Stimulated activated CD8-positive, alpha-beta memory T cell treated with anti-CD3 and anti-CD28 coated beads, Interleukin-12 subunit alpha, Interleukin-12 subunit beta, amount 100 ng/mL, for 24 hours (primary cell): ENCODE measurements at regions not wholly inside any gene's neighbourhood (a gene's known extent, or its start where the extent isn't known, plus 50 kb on each side); places are given as distances from the start of the nearest gene placed in this dataset.

Source experiments
- DNase-seq: peaks from one replicate; pipeline ENCODE4 v3.0.0-alpha.2; 2020; ENCODE audit errors: extremely low read depth

DNA sequence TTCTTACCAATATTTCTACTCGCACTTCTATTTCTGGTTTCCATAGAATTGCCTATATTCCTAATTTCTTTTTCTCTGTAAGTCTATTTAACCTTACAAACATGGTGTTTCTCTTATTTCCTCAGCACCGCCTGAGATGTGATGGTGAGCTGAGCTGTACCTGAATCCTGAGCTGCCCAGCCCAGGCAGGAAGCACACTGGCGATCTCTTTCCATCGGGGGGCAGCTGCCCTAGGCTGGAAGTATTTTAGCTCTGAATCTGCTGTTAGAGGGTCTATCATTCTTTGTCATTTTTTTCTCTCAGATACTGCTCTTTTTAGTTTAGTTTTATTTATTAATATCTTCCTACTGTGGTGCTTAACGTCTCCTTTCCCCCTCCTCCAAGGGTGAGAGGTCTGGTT is 173.4 kb upstream of the SLC35B3 start:
- DNase-seq, result no peak

DNA sequence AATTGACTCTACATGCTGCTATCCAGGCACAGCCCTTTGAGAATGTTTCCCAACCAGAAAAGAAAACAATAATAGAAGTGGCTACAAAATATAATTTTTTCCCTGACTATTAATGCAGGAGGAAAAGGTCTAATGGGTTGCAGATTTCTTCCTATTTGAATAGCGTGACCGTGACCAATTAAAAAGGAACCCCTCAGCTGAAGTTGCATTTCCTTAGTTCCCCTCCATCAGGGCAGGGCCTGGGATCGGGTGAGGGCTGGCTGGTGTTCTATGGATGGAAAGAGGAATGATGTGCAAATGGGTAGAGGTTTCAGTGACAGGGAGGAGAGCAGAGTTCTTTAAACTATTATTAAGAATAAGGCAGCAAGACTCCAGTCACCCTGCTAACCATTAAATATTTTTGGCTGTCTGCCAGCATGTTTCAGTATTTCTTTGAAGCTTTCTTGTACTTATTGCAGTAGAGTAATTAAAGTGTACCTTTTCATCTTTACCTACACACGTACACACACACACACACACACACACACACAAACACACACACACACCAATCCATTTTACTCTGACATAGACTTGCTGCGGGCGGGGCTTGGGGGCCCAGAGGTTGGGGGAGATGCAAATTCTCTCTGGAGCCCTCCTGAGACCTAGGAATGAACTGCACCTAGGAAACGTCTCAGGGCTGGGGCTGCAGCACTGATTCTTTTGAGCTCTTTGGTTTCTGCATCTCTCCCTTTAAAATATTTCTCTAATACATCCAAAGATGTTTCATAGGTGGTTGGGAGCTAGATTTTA is 154.8 kb upstream of the SLC35B3 start:
- no peak for DNase-seq

DNA sequence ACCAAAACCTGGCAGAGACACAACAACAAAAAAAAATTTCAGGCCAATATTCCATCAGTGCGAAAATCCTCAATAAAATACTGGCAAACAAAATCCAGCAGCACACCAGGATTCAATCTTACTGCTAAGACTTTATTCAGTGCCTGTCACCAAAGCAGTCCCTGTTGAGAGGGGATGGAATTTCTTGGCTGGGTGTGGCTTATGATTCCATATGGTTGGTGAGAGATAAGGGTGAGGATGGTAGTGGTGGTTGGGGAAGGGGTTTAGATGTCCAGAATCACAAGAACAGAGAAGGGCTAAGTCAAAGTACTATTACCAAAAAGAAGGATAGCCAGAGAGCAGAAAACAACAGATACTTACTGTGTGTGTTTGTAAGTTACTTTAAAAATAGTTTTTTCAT is 152.8 kb upstream of the SLC35B3 start:
- DNase-seq, result no peak

DNA sequence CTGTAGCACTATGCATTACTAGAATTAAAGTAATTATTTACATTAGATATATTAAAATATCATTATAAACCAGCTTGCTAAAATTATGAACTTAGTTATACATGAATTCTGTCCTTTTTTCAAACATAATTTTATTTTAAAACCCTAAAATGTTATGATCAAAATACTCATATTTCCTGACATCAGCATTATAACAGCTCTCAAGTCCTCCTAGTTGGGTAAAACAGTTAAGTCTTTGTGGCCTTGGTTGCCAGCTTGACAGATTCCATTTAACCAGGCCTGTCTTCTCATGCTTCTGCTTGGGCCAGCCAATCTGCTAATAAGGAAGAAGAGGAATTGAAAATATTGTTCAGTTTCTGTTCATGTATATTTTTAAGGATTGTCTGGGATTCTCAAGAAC is 147.9 kb upstream of the SLC35B3 start:
- no peak for DNase-seq

DNA sequence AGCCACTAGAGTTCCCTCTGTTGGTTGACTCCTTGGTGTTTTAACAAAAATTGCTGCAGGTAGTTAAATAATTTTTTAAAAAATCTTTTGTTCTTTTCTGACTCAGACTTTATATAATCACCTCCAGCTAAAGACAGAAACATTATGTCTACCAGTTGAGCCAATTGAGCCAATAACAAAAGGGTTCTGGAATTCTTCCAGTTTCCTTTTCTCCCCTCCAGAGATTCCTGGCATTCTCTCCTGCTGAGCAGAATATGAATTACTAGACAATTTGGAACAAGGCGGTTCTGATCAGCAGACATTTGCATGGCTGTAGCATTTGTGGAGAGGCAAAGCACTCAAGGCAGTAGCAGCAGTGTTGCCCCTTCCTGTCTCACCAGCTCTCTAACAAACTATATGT is 144.0 kb upstream of the SLC35B3 start:
- no peak for DNase-seq

DNA sequence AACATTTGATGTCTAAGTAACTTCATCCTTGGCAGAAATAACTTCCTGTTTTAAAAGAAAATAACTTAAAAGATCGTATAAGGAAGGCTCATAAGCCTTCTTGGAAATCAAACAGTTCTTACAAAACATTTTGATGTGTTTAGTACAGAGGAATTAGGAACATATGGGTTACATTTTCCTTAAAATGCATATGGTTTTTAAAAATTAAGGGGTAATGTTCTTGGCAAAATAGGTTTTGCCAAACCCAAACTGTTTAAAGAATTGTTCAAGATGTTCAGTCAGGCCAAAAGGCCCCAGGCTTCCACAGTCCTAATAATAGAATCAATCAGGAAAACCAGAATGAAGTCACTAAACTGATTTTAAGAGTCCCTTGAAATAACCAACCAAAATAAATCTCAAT is 142.7 kb upstream of the SLC35B3 start:
- no peak for DNase-seq

DNA sequence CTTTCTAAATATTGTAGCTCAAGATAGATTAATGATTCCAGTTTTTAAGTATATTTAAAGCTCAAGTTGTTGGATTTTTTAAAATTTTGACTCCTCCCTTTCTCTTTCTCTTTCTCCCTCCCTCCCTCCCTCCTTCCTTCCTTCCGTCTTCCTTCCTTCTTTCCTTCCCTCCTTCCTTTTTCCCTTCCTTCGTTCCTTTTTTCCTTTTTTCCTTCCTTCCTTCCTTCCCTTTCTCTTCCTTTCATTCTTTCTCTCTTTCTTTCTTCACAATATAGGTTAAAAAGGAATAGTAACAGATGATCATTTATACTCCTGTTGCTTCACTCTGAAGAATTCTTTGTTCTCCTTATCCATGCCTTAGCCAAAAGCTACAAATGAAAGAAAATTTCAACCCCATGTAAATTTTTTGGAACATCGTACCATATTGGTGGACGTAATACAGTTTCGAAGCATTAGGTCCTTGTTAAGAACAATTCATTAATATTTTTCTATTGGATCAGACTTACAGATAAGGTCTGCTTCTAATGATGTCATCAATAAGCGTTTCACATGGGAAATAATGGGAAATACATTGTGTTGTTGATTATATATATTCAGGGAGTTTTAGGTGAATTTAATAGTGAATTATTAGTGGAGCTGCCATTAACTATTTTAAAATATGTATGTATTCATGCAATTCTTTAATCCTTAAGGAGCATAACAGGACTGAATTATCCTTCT is 139.6 kb upstream of the SLC35B3 start:
- no peak for DNase-seq

DNA sequence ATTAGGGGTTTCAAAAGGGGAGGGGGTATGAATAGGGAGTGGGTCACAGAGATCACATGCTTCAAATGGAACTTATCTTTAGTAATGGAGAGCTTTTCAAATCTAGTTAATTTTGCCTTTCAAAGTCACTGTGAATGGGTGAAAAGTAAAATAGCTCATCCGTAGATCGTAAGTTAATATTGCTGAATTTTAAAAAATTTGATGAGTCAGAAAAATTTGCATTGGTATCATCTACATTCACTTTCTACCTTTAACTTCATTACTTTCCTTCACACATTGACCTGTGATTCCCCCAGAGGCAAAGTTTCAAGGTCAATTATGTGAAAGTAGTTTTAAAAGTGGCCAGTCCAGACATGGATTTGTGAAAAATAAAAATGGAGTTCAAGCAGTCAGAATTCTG is 139.0 kb upstream of the SLC35B3 start:
- DNase-seq, result no peak

DNA sequence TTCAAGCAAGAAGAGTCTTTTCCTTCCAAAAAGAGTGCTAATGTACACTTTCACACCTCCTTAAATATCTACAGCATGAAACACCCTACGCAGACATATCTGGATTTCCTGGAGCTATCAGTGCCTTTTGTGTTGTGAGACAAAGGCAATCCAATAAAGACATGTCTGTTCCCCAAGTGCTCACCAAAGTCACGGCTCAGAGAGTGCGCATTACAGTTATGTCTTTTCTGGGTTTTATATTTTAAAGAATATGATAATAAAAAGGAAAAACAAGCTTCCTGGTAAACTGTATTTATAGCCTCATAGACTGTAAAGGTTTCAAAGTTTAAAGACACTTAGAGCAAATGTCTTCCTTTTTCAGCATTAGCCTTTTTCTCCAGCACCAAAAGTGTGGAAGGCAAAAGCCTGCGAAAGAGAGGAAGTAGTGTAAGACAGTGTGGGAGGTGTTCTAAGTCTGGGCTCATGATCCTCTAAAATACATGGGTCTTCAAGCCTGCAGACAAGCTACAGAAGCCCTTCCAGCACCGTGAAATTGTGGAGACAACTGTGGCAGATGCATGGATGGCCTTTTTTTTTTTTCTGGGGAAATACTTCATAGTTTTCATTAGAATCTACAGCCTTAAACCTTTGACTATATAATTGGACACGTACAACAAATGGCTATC is 135.0 kb upstream of the SLC35B3 start:
- no peak for DNase-seq

DNA sequence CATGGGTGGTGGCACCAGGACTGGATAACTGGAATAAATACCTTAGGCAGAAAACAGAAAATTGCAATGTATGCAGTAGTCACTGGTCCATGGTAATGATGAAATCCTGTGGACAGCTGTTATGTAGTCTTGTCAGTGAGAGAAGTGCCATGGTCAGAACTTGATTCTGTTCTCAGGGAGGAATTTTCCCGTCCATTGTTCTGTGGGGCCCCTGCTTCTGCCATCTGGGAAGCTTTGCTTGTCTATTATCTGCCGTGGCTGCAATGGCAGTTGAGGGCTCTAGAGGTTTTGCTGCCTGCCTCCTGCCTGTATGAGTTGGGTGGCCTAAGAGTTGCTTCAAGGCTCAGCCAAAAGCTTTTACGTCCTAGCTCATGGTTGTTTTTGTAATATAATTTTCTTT is 126.8 kb upstream of the SLC35B3 start:
- DNase-seq, result no peak

DNA sequence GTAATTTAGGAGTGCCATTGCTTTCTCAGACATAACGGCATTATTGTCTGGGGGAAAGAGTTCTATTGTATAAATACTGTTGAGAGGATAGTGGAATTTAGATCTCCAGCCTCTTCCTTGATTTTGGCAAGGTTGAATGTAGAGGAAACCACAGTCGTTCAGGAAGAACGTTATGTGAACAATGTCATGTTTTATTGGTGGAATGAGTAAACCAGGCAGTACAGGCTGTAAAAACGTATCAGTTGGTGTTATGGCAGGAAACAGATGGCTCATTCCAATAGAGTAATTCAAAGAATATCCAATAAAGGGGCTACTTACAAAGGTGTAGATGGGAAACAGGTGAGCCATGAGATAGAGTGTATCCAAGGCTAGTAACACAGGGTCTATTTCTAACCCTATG is 123.6 kb upstream of the SLC35B3 start:
- no peak for DNase-seq

DNA sequence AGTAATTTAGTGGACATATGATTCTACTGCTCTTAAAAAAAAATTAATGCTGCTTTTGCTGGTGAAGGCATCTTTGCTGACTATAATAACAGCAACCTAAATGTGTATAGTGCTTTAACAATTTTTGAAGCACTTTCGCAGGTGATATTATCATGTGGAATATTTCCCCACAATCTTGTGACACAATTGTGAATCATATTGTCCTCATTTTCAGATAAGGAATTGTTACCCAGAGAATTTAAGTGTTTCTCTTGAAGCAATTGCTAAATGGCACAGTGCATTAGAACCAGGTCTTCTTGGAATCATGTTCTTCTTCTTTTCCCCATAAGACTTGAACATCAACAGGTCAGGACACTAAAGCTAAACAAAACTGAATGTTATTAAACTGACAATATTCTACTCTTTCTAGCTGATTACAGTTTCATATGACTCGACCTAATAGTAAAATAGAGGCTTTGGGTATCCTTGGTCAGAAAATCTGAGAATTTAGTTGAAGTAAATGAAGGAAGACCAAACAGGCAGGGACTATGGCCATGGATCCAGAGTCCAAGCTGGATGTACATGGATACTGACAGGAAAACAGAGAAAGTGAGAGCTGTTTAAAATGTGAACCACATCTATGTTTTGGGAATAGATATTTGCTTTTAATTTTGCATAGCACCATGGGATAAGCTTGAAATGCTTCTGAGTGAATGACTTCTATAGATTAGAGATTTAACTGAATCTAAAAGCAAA is 121.8 kb upstream of the SLC35B3 start:
- no peak for DNase-seq

DNA sequence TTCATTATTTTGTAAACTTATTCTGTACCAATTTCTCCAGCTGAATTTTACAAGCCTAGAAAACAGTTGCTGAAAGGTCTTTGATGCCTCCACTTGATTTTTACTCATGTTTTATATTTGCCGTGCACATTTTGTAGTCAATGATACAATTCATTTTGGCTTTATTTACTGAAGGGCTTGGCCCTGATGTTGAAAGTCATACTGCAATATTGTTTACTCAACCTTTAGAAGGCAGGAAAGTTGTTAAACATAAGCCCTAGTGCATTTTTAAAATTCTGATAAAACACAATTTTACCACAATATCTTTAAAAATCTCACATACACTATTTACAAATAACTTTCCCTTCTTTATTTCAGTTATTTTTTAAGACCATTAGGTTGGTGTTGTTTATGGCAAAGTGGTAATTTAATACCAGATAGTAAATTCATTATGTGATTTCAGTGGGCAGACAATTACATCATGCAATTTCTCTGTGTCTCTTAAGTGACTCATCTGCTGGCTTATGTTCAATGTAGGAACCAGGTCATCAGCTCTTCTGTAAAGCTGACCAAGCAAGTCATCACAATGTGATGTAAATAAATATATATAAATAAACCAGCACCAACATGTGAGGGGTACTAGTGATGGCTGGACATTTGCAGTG is 121.1 kb upstream of the SLC35B3 start:
- DNase-seq, result no peak

DNA sequence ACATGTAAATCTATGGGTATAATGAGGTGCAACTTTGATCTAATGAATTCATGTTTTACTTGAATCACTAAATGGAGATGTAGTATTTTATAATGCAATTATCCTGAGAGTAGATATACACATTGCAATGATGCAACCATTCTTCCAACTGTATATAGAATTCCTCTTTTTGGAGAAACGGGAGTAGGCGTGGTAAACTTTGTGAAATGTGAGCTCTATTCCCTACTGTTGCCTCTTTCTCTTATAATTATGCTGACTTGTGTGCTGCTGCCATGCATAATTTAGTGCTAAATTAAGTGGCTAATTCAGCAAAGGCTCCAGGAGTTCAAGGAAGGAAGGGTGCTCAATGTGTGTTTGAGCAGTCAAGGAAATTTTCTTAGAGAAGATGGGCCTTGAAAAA is 116.6 kb upstream of the SLC35B3 start:
- no peak for DNase-seq

DNA sequence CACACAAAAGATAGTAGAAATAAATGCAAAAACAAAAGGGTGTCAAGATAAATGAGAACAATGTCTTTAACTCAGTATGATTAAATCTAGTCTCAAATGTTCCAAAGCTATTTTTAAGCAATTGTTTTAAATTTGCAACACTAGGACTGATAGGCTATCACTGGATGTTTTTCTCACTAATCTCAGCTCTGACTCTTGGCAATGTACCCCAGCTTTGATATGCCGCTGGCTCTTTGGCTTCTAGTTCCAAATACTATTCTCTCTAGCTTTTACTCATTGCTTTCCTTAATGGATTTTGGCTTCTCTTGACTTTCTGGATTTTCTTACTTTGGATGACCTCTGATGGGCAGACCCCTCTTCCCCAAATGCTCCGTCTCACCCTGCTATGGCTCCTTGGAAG is 116.0 kb upstream of the SLC35B3 start:
- no peak for DNase-seq

DNA sequence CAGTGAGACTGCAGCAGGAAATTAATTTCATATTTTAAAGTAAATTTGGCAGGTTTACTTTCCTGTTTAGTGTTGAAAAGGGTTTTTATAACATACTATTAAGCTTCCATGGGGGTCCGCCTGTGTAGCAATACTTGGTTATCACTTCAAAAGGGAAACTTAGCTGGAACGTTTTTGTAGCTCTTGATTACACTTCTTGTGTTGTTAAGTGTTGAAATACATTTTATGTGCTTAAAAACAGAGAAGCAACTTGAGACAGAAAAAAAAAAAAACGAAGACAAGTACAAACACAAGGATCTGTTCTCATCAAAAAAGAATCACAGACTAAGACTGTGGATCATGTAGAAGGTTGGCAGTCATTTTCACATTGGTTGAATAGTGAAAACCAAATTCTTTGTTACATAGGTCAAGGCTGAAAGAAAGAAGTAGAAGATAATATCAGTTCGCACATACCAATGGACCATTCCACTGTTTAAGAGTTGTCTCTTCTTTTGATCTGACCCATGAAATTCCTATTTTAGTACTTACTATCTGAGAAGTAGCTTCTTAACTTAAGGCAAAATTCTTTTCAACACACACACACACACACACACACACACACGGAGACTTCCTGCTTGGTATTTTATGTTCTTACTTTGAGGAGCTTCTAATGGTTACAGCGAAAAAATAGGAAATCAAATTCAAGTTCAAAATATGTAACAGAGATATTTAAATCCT is 113.9 kb upstream of the SLC35B3 start:
- DNase-seq, result no peak

DNA sequence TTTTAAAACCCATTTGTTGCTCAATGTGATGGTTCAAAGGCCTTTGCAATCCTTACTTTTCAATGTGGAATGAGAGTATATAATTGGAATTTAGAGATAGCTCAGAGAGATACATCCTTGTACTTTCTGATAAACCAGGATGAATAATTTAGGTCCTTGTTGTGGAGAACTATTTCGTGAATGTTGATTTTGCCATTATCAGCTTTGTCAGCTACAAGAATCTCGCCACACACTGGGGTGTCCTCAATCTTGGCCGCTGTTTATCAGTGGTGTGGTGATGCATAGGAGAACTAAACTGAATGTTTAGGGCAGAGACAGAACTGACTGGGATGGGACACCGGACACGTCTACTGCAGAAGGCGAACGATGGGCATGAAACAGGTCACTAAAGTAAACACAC is 111.2 kb upstream of the SLC35B3 start:
- DNase-seq, result no peak

DNA sequence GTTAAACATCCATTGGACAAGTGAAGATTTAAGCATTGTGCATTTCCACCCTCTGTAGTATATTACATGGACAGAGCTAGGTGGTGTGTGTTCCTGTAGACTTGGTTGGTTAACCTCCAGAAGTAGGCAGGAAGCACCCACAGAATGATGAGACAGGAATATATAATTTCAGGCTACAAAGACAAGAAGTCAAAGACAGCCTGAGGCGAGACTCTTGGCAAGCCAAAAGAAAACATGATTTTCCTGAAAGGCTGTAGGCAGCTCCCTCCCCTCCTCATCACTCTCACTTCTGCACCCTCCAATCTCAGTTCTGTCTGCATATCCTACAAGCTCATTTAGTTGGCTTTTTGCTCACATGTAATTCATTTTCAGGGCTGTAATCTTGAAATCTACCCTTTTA is 110.0 kb upstream of the SLC35B3 start:
- no peak for DNase-seq

DNA sequence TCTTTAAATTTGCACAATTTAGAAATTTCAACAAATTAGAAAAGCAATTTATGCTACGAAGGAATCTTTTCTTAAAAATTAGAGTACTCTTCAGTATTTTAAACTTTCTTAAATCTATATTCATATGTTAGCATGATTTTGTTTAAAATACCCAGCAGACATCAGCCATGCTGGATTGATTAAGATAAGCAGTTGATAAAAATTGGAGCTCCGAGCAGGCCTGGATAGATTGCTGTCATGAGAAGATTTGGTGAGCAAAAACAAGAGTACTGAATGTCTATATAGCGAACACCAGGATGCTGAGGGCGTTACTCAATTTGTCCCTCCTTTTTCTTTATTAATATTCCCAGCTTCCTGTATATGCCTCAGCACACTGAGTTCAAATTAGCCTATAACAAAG is 108.4 kb upstream of the SLC35B3 start:
- no peak for DNase-seq

DNA sequence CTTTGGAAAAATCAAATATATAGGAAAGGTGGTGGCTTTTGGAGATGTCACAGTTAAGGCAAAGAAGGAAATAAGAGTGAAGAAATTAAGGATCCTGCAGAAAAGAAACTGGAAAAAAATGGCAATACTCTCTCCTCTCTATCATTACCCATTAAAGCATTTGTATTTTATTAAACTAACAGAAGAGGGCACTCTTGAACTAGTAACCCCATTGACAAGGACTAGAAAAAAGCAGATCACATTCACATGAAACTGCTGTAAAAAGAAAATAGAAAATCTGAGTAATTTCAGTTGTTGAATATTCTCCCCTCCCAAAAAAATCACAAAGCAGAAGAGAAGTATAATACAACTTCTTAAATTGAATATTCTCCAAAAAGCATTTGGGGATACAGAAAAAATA is 104.1 kb upstream of the SLC35B3 start:
- DNase-seq, result no peak

DNA sequence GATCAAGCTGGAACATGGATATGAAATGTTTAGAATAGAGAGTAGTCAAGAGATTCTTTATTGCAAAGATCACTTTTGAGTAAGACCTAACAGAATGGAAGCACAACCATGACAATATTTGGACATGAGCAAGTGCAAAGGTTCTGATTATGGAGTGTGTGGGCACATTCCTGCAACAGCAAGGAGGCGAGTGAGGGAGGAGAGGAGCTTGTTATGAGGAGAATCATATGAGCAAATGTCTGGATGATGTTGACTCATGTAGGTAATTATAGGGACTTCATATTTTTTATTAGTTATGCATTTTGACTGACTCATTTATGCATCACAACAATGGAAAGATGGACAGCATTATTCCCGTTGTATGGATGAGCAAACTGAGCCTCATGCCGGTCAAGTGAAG is 100.8 kb upstream of the SLC35B3 start:
- no peak for DNase-seq
